GM21825 (cell line): ENCODE measurements at regions not wholly inside any gene's neighbourhood (a gene's known extent, or its start where the extent isn't known, plus 50 kb on each side); places are given as distances from the start of the nearest gene placed in this dataset.
"Not testable (repeated sequence)": the region's sequence is repeated elsewhere in the genome, so short reads cannot be mapped to it uniquely, and the experiment has no call there.

Source experiments
- ATAC-seq: cut with Tn5 transposase; IDR thresholded peaks from one replicate; pipeline ENCODE4 v1.9.1; 2021; ENCODE audit warnings: mild to moderate bottlenecking, moderate library complexity; ENCODE audit not compliant: unreplicated experiment

- ATAC-seq, result no peak
Measured at GRCh38 chr2:160583813-160584537, 90.4 kb upstream of the RBMS1 start.

- no peak for ATAC-seq
Measured at GRCh38 chr2:160584972-160585494, 91.4 kb upstream of the RBMS1 start.

- ATAC-seq, result no peak
Measured at GRCh38 chr2:160590664-160591063, 97.1 kb upstream of the RBMS1 start.

- ATAC-seq, result no peak
Measured at GRCh38 chr2:160592401-160592800, 98.8 kb upstream of the RBMS1 start.

- ATAC-seq, result no peak
Measured at GRCh38 chr2:160592993-160593392, 99.4 kb upstream of the RBMS1 start.

- ATAC-seq, result no peak
Measured at GRCh38 chr2:160596441-160596840, 102.8 kb upstream of the RBMS1 start.

GRCh38 chr2:160600437-160600836 lies 106.8 kb upstream of the RBMS1 start:
- not testable (repeated sequence) for ATAC-seq

GRCh38 chr2:160602073-160602472 lies 108.5 kb upstream of the RBMS1 start:
- ATAC-seq, result no peak

GRCh38 chr2:160603771-160604510 lies 110.3 kb upstream of the RBMS1 start:
- ATAC-seq, result no peak

GRCh38 chr2:160606341-160606740 lies 112.7 kb upstream of the RBMS1 start:
- no peak for ATAC-seq

- no peak for ATAC-seq
Measured at GRCh38 chr2:160608599-160608998, 115.0 kb upstream of the RBMS1 start.

- ATAC-seq, result no peak
Measured at GRCh38 chr2:160609346-160609745, 115.7 kb upstream of the RBMS1 start.

- ATAC-seq, result no peak
Measured at GRCh38 chr2:160610041-160610440, 116.4 kb upstream of the RBMS1 start.

GRCh38 chr2:160612266-160612856 lies 118.8 kb upstream of the RBMS1 start:
- ATAC-seq, result no peak

GRCh38 chr2:160613466-160614153 lies 120.0 kb upstream of the RBMS1 start:
- no peak for ATAC-seq

GRCh38 chr2:160614391-160614790 lies 120.8 kb upstream of the RBMS1 start:
- no peak for ATAC-seq

- no peak for ATAC-seq
Measured at GRCh38 chr2:160615706-160616105, 122.1 kb upstream of the RBMS1 start.

GRCh38 chr2:160616149-160616548 lies 122.5 kb upstream of the RBMS1 start:
- no peak for ATAC-seq

- no peak for ATAC-seq
Measured at GRCh38 chr2:160621748-160622147, 128.1 kb upstream of the RBMS1 start.

- ATAC-seq, result not testable (repeated sequence)
Measured at GRCh38 chr2:160628020-160628637, 134.5 kb upstream of the RBMS1 start.

GRCh38 chr2:160628811-160629210 lies 135.2 kb upstream of the RBMS1 start:
- no peak for ATAC-seq
